Erythroblast (primary cell): ENCODE measurements at regions not wholly inside any gene's neighbourhood (a gene's known extent, or its start where the extent isn't known, plus 50 kb on each side); places are given as distances from the start of the nearest gene placed in this dataset.

ENCODE experiments used
- DNase-seq, 2 experiments: peaks; one replicate each; lab custom pipeline; 2025; lab: John Stamatoyannopoulos, UW
- GATA1 ChIP-seq: IDR thresholded peaks from 2 replicates; pipeline ENCODE4 v1.6.1; 2011; ENCODE audit warnings: low read depth, mild to moderate bottlenecking, control low read depth, low read length, moderate library complexity
- POLR2A ChIP-seq: IDR thresholded peaks from 2 replicates; pipeline ENCODE4 v1.6.1; 2011; ENCODE audit warnings: mild to moderate bottlenecking, low read length

- no peak for DNase-seq
- no peak for TF ChIP-seq POLR2A
- TF ChIP-seq GATA1: no peak
Measured at GRCh38 chr7:45980181-45980905, 59.3 kb upstream of the IGFBP3 start.

GRCh38 chr7:45979275-45980180 is 58.5 kb upstream of the IGFBP3 start:
- DNase-seq: no peak

GRCh38 chr7:45978731-45979211 is 57.7 kb upstream of the IGFBP3 start:
- DNase-seq: no peak
- TF ChIP-seq POLR2A: no peak
- no peak for TF ChIP-seq GATA1

More at GRCh38 chr7:45979275-45980180, 58.5 kb upstream of the IGFBP3 start:
- TF ChIP-seq GATA1 (no peak), POLR2A (no peak)

GRCh38 chr7:45978010-45978681 is 57.1 kb upstream of the IGFBP3 start:
- TF ChIP-seq POLR2A (no peak), GATA1 (no peak)
- no peak for DNase-seq

GRCh38 chr7:45977256-45977780 is 56.2 kb upstream of the IGFBP3 start:
- TF ChIP-seq GATA1 (no peak), POLR2A (no peak)
- DNase-seq: no peak

GRCh38 chr7:45976485-45976856 is 55.4 kb upstream of the IGFBP3 start:
- DNase-seq: no peak
- TF ChIP-seq POLR2A: no peak
- TF ChIP-seq GATA1: no peak

GRCh38 chr7:45975847-45976484 is 54.9 kb upstream of the IGFBP3 start:
- DNase-seq: no peak
- TF ChIP-seq GATA1 (no peak), POLR2A (no peak)

GRCh38 chr7:45975367-45975766 is 54.3 kb upstream of the IGFBP3 start:
- no peak for DNase-seq
- TF ChIP-seq GATA1 (no peak), POLR2A (no peak)

- no peak for DNase-seq
- TF ChIP-seq GATA1: no peak
- TF ChIP-seq POLR2A: no peak
Measured at GRCh38 chr7:45974540-45975360, 53.7 kb upstream of the IGFBP3 start.

GRCh38 chr7:45973725-45974532 is 52.9 kb upstream of the IGFBP3 start:
- DNase-seq: no peak
- TF ChIP-seq GATA1 (no peak), POLR2A (no peak)

GRCh38 chr7:45972629-45973312 is 51.7 kb upstream of the IGFBP3 start:
- DNase-seq: no peak
- no peak for TF ChIP-seq GATA1
- no peak for TF ChIP-seq POLR2A
